ENCODE measurements at regions not wholly inside any gene's neighbourhood (a gene's known extent, or its start where the extent isn't known, plus 50 kb on each side); places are given as distances from the start of the nearest gene placed in this dataset.

- ChIA-PET POLR2A (no interaction called here), CTCF (no interaction called here)
- Histone ChIP-seq H3K9ac (no peak overlapping the region), H3K4me1 (ENCODE audit: control insufficient read depth in 1 of 2, insufficient read depth in 2 of 2, low read depth in 1 of 2, low read length in 1 of 2) (no peaks in the 10 kb centered on the region), H3K9me2 (no peaks in the 10 kb centered on the region), H3F3A (replicated peaks; ENCODE audit: insufficient read depth) (no peaks in the 10 kb centered on the region), H3K27me3 (ENCODE audit: insufficient read depth) (no peaks in the 10 kb centered on the region), H3K4me3 (ENCODE audit: low read depth in 2 of 2, low read length in 1 of 2) (no peak overlapping the region), H3K9me3 (no peaks in the 10 kb centered on the region), H3K27ac (ENCODE audit: low read depth in 2 of 2, low read length in 1 of 2) (no peak overlapping the region), H3K36me3 (replicated peaks in 1 of 2; ENCODE audit: control insufficient read depth in 1 of 2, insufficient read depth in 2 of 2, low read length in 1 of 2) (no peaks in the 10 kb centered on the region), H2AFZ (ENCODE audit: low read depth) (no peak overlapping the region), H3K79me2 (ENCODE audit: insufficient read depth) (no peaks in the 10 kb centered on the region), H4K20me1 (ENCODE audit: insufficient read depth) (no peaks in the 10 kb centered on the region), H3K4me2 (no peak overlapping the region)
- TF ChIP-seq RCOR1 (IDR thresholded peaks at IDR 0.05; ENCODE audit: low read length) (no peak), SMC3 (IDR thresholded peaks at IDR 0.05; ENCODE audit: low read depth, low read length) (no peak), PBX3 (IDR thresholded peaks at IDR 0.05) (no peak), TEAD4 (IDR thresholded peaks at IDR 0.05; ENCODE audit: borderline replicate concordance, insufficient read depth) (no peak)
- TF ChIP-seq, protein P1, sequence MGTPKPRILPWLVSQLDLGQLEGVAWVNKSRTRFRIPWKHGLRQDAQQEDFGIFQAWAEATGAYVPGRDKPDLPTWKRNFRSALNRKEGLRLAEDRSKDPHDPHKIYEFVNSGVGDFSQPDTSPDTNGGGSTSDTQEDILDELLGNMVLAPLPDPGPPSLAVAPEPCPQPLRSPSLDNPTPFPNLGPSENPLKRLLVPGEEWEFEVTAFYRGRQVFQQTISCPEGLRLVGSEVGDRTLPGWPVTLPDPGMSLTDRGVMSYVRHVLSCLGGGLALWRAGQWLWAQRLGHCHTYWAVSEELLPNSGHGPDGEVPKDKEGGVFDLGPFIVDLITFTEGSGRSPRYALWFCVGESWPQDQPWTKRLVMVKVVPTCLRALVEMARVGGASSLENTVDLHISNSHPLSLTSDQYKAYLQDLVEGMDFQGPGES (IDR thresholded peaks at IDR 0.05; ENCODE audit: low read depth, low read length), result no peak
- DNase-seq, result no peak
- 1% methylated on average over 3 of the region's 3 CpGs for WGBS (ENCODE audit: low lambda C conversion rate)
These were observed 372.9 kb downstream of the STIM2 start for GRCh38 chr4:27233531-27233930.

DNA sequence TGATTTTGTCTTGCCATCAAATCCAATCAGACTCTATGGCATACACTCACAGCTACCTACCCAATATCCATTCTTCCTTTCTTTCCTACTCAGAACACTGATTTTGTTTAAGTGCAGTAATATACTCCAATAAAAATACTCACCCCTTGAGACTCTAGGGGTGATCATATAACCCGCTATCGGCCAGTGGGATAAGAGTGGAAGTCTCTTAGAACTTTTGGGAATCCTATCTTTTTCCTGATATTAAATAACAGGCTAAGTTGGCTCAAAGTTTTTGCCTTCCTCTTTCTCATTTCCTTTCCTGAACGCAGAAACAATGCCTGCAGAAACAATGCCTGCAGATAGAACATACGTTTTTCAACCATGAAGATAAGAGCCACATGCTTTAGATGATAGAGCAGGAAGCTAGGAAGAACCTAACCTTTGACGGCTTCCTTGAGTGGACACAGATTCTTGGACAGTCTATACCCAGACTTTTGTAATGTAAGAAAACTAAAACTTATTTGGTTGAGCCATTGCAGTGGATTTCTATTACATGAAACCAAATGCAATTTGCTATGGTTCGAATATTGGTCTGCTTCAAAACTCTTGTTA lies 373.8 kb downstream of the STIM2 start:
- H3F3A ChIP-seq (replicated peaks; ENCODE audit: insufficient read depth), result no peaks in the 10 kb centered on the region
- H3K9me2 ChIP-seq, result no peaks in the 10 kb centered on the region
- ChIA-PET POLR2A (no interaction called here), CTCF (no interaction called here)
- no peak overlapping the region for H3K27ac ChIP-seq (ENCODE audit: low read depth in 2 of 2, low read length in 1 of 2)
- DNase-seq, result no peak
- no peaks in the 10 kb centered on the region for H3K4me1 ChIP-seq (ENCODE audit: control insufficient read depth in 1 of 2, insufficient read depth in 2 of 2, low read depth in 1 of 2, low read length in 1 of 2)
- no peaks in the 10 kb centered on the region for H3K79me2 ChIP-seq (ENCODE audit: insufficient read depth)
- no peaks in the 10 kb centered on the region for H4K20me1 ChIP-seq (ENCODE audit: insufficient read depth)
- H3K4me2 ChIP-seq, result no peak overlapping the region
- no peak overlapping the region for H3K4me3 ChIP-seq (ENCODE audit: low read depth in 2 of 2, low read length in 1 of 2)
- H3K9ac ChIP-seq, result no peak overlapping the region
- H3K27me3 ChIP-seq (ENCODE audit: insufficient read depth), result no peaks in the 10 kb centered on the region
- no peaks in the 10 kb centered on the region for H3K9me3 ChIP-seq
- H3K36me3 ChIP-seq (replicated peaks in 1 of 2; ENCODE audit: control insufficient read depth in 1 of 2, insufficient read depth in 2 of 2, low read length in 1 of 2), result no peaks in the 10 kb centered on the region
- WGBS (ENCODE audit: low lambda C conversion rate), result under 1% methylated on average over 6 of the region's 6 CpGs
- no peak overlapping the region for H2AFZ ChIP-seq (ENCODE audit: low read depth)
- TF ChIP-seq NFIC (IDR thresholded peaks at IDR 0.05; ENCODE audit: borderline replicate concordance) (no peak), POLR2AphosphoS5 (IDR thresholded peaks at IDR 0.05; ENCODE audit: low read depth, low read length) (no peak), FOXM1 (IDR thresholded peaks at IDR 0.05; ENCODE audit: low read depth) (no peak), CTCF (IDR thresholded peaks at IDR 0.05) (no peak), YY1 (IDR thresholded peaks at IDR 0.05; ENCODE audit: low read depth) (no peak), TCF12 (IDR thresholded peaks at IDR 0.05) (no peak), FOXJ3 (CRISPR knock-in tag; IDR thresholded peaks at IDR 0.05) (no peak), EZH2phosphoT487 (IDR thresholded peaks at IDR 0.05; ENCODE audit: borderline replicate concordance, low read depth) (no peak), GABPA (IDR thresholded peaks at IDR 0.05; ENCODE audit: low read depth) (no peak), ZBTB33 (IDR thresholded peaks at IDR 0.05; ENCODE audit: borderline replicate concordance, low read depth) (no peak), USF1 (IDR thresholded peaks at IDR 0.05; ENCODE audit: borderline replicate concordance, low read depth) (no peak), MXI1 (IDR thresholded peaks at IDR 0.05; ENCODE audit: low read depth, low read length) (no peak), NRF1 (IDR thresholded peaks at IDR 0.05; ENCODE audit: low read depth, low read length) (no peak)
- TF ChIP-seq, protein P1 (IDR thresholded peaks at IDR 0.05; ENCODE audit: low read depth, low read length), result no peak

Measured in SK-N-SH (cell line).